ENCODE measurements at regions not wholly inside any gene's neighbourhood (a gene's known extent, or its start where the extent isn't known, plus 50 kb on each side); places are given as distances from the start of the nearest gene placed in this dataset.

DNA sequence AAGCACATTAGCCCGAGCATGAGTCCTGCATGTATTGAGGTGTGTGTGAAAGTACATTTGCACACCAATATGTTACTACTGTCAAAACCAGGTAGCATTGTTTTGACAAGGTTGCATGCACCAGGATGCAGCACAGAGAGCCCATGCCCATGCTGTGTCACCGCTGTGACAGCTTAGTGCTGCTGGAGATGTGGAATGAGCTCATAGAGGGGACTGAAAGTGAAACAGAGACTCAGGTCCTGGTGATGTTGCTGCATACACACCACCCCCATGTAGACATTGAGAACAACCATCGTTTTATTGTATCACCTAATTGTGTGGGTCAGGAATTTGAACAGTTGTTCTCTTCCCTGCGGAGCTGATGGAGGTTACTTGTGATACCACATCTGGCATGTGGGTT, 53.0 kb downstream of the GADD45G start:
- dilution Hi-C loops (cut with MboI; ENCODE audit: extremely low pct_ligation_motif_present, low sequenced_read_pairs), result no loop called here
- TF ChIP-seq, protein P1, sequence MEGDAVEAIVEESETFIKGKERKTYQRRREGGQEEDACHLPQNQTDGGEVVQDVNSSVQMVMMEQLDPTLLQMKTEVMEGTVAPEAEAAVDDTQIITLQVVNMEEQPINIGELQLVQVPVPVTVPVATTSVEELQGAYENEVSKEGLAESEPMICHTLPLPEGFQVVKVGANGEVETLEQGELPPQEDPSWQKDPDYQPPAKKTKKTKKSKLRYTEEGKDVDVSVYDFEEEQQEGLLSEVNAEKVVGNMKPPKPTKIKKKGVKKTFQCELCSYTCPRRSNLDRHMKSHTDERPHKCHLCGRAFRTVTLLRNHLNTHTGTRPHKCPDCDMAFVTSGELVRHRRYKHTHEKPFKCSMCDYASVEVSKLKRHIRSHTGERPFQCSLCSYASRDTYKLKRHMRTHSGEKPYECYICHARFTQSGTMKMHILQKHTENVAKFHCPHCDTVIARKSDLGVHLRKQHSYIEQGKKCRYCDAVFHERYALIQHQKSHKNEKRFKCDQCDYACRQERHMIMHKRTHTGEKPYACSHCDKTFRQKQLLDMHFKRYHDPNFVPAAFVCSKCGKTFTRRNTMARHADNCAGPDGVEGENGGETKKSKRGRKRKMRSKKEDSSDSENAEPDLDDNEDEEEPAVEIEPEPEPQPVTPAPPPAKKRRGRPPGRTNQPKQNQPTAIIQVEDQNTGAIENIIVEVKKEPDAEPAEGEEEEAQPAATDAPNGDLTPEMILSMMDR (optimal IDR thresholded peaks at IDR 0.05 in 1 of 3, IDR thresholded peaks at IDR 0.05 in 1 of 3, conservative IDR thresholded peaks at IDR 0.05 in 1 of 3; ENCODE audit: extremely low read depth in 1 of 3, insufficient read depth in 2 of 3, low read length in 3 of 3), result no peak
- TF ChIP-seq EZH2 (IDR thresholded peaks at IDR 0.05; ENCODE audit: low read length), result no peak
- Histone ChIP-seq H2AFZ (ENCODE audit: control insufficient read depth, low read length) (no peak overlapping the region), H3K9me1 (ENCODE audit: control insufficient read depth, extremely low read depth, insufficient read depth, low read length) (no peaks in the 10 kb centered on the region), H3K4me3 (ENCODE audit: control insufficient read depth in 2 of 3, extremely low read depth in 1 of 3, insufficient read depth in 2 of 3, low read depth in 1 of 3, low read length in 3 of 3) (no peak overlapping the region), H3K27me3 (ENCODE audit: control insufficient read depth, extremely low read depth, insufficient read depth, low read length) (peaks cover 11% of the 10 kb centered on the region), H3K9me3 (ENCODE audit: control insufficient read depth, low read depth, low read length) (no peaks in the 10 kb centered on the region), H3K79me2 (ENCODE audit: control insufficient read depth, insufficient read depth, low read length) (no peaks in the 10 kb centered on the region), H3K4me1 (ENCODE audit: control insufficient read depth, extremely low read depth, insufficient read depth, low read length) (no peaks in the 10 kb centered on the region), H3K4me2 (ENCODE audit: control insufficient read depth, extremely low read depth, insufficient read depth, low read depth, low read length) (no peak overlapping the region), H3K27ac (ENCODE audit: control insufficient read depth, insufficient read depth, low read length) (no peak overlapping the region), H4K20me1 (ENCODE audit: control insufficient read depth, extremely low read depth, insufficient read depth, low read length) (no peaks in the 10 kb centered on the region), H3K36me3 (ENCODE audit: control insufficient read depth in 2 of 2, extremely low read depth in 1 of 2, insufficient read depth in 2 of 2, low read length in 2 of 2) (no peaks in the 10 kb centered on the region), H3K9ac (ENCODE audit: control insufficient read depth, extremely low read depth, insufficient read depth, low read length) (no peak overlapping the region)
- DNase-seq (ENCODE audit: low read depth, low spot score) (no peak), FAIRE-seq (no peak)

DNA sequence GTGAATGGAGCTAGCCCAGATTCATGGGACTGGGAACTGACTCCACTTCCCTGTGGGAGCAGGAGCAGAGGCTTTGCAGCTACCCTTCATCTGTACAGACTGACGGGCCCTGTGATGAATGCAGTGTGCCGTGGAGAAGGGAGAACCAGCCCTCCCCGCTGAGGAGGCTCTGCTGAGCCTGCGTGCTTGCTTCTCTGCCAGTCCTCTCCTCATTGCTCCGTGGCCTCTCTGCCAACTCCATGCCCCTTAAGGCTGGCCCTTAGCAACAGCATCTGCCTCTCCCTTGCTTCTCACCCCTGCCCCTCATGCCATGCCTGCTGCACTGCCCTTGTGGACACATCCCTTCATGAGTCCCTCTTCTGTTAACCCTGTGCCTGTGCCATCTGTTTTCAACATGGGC, 53.6 kb downstream of the GADD45G start:
- Histone ChIP-seq H3K9me3 (ENCODE audit: control insufficient read depth, low read depth, low read length) (no peaks in the 10 kb centered on the region), H3K27ac (ENCODE audit: control insufficient read depth, insufficient read depth, low read length) (no peak overlapping the region), H3K9ac (ENCODE audit: control insufficient read depth, extremely low read depth, insufficient read depth, low read length) (no peak overlapping the region), H3K4me1 (ENCODE audit: control insufficient read depth, extremely low read depth, insufficient read depth, low read length) (no peaks in the 10 kb centered on the region), H3K4me2 (ENCODE audit: control insufficient read depth, extremely low read depth, insufficient read depth, low read depth, low read length) (no peak overlapping the region), H3K4me3 (ENCODE audit: control insufficient read depth in 2 of 3, extremely low read depth in 1 of 3, insufficient read depth in 2 of 3, low read depth in 1 of 3, low read length in 3 of 3) (no peak overlapping the region), H4K20me1 (ENCODE audit: control insufficient read depth, extremely low read depth, insufficient read depth, low read length) (no peaks in the 10 kb centered on the region), H3K9me1 (ENCODE audit: control insufficient read depth, extremely low read depth, insufficient read depth, low read length) (no peaks in the 10 kb centered on the region), H2AFZ (ENCODE audit: control insufficient read depth, low read length) (no peak overlapping the region), H3K36me3 (ENCODE audit: control insufficient read depth in 2 of 2, extremely low read depth in 1 of 2, insufficient read depth in 2 of 2, low read length in 2 of 2) (no peaks in the 10 kb centered on the region), H3K27me3 (ENCODE audit: control insufficient read depth, extremely low read depth, insufficient read depth, low read length) (peaks cover 11% of the 10 kb centered on the region), H3K79me2 (ENCODE audit: control insufficient read depth, insufficient read depth, low read length) (no peaks in the 10 kb centered on the region)
- no peak for FAIRE-seq
- no peak for DNase-seq (ENCODE audit: low read depth, low spot score)
- TF ChIP-seq, protein P1 (optimal IDR thresholded peaks at IDR 0.05 in 1 of 3, IDR thresholded peaks at IDR 0.05 in 1 of 3, conservative IDR thresholded peaks at IDR 0.05 in 1 of 3; ENCODE audit: extremely low read depth in 1 of 3, insufficient read depth in 2 of 3, low read length in 3 of 3), result no peak
- no peak for TF ChIP-seq EZH2 (IDR thresholded peaks at IDR 0.05; ENCODE audit: low read length)
- dilution Hi-C loops (cut with MboI; ENCODE audit: extremely low pct_ligation_motif_present, low sequenced_read_pairs), result no loop called here

All from keratinocyte (primary cell).